Gastrocnemius medialis (tissue), 4 donors: ENCODE measurements at regions not wholly inside any gene's neighbourhood (a gene's known extent, or its start where the extent isn't known, plus 50 kb on each side); places are given as distances from the start of the nearest gene placed in this dataset.

Experiments used
- CTCF ChIP-seq, 5 experiments: fragments of 450-650 bp in 3 of 5; fragments of 200-600 bp in 2 of 5; sonication (generic) in 2 of 5; IDR thresholded peaks in 4 of 5; conservative IDR thresholded peaks in 1 of 5; 1 replicate in 4 of 5; 2 replicates in 1 of 5; pipeline ENCODE4 v1.5.1; 2016 to 2019; ENCODE audit warnings: antibody characterized with exemption in 5 of 5, mild to moderate bottlenecking in 3 of 5, moderate library complexity in 3 of 5
- POLR2A ChIP-seq, 2 donors: fragments of 450-650 bp; IDR thresholded peaks; one replicate each; pipeline ENCODE4 v1.6.1; 2017; ENCODE audit warnings: antibody characterized with exemption in 2 of 2, mild to moderate bottlenecking in 2 of 2, moderate library complexity in 2 of 2

DNA sequence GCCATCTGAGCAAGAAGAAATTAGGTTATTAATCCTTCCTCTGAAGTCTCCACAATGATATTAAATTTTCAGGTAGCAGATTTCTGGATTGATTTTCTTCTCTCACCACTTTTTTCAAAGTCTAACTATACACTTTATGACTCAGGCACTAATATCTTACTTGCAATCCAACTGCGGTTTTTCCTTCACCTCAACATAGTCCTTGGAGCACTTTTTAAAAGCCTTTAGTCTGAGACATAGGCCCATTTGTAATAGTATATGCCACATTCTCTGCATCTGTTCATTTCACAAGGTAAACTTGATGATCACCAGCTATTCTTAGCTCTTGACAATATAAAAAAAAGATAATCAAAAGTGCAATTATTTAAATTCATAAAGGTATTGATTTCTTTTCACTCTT, 55.9 kb upstream of the EDNRA start:
- TF ChIP-seq POLR2A (IDR thresholded peaks at IDR 0.05): no peak
- no peak for TF ChIP-seq CTCF (IDR thresholded peaks at IDR 0.05 in 4 of 5, conservative IDR thresholded peaks at IDR 0.05 in 1 of 5)
